Stomach (tissue), 4 donors: ENCODE measurements at regions not wholly inside any gene's neighbourhood (a gene's known extent, or its start where the extent isn't known, plus 50 kb on each side); places are given as distances from the start of the nearest gene placed in this dataset.

ENCODE experiments used
- EP300 ChIP-seq: sonication (generic); formaldehyde crosslinking; IDR thresholded peaks from one replicate; pipeline ENCODE4 v1.6.1; 2017; ENCODE audit warnings: antibody characterized with exemption
- POLR2A ChIP-seq, 4 donors: fragments of 450-650 bp; IDR thresholded peaks; one replicate each; pipeline ENCODE4 v1.6.1; 2016; ENCODE audit warnings: antibody characterized with exemption in 4 of 4, control low read depth in 2 of 4, mild to moderate bottlenecking in 1 of 4, moderate library complexity in 1 of 4
- TF ChIP-seq, protein P1 (sequence below), 7 experiments: fragments of 450-650 bp in 4 of 7; fragments of 200-600 bp in 3 of 7; sonication (generic) in 3 of 7; IDR thresholded peaks; one replicate each; pipeline ENCODE4 v1.5.1; 2016 to 2019; ENCODE audit warnings: antibody characterized with exemption in 7 of 7, control low read depth in 2 of 7, mild to moderate bottlenecking in 1 of 7

DNA sequence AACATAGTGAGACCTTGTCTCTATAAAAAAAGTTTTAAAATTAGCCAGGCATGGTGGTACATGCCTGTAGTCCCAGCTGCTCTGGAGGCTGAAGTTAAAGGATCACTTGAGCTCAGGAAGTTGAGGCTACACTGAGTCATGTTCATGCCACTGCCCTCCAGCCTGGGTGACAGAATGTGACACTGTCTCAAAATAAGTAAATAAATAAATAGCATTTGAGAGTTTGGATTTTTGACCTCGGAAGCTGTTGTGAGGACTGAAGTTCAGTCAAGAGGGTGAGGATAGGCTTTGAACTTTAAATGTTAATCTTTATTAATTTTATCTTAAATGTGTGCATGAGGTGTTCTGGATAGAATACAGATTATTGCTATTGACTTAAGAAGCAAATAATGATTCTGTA lies 110.2 kb downstream of the GNAT3 start:
- TF ChIP-seq, protein P1, sequence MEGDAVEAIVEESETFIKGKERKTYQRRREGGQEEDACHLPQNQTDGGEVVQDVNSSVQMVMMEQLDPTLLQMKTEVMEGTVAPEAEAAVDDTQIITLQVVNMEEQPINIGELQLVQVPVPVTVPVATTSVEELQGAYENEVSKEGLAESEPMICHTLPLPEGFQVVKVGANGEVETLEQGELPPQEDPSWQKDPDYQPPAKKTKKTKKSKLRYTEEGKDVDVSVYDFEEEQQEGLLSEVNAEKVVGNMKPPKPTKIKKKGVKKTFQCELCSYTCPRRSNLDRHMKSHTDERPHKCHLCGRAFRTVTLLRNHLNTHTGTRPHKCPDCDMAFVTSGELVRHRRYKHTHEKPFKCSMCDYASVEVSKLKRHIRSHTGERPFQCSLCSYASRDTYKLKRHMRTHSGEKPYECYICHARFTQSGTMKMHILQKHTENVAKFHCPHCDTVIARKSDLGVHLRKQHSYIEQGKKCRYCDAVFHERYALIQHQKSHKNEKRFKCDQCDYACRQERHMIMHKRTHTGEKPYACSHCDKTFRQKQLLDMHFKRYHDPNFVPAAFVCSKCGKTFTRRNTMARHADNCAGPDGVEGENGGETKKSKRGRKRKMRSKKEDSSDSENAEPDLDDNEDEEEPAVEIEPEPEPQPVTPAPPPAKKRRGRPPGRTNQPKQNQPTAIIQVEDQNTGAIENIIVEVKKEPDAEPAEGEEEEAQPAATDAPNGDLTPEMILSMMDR (IDR thresholded peaks at IDR 0.05): no peak
- no peak for TF ChIP-seq EP300
- no peak for TF ChIP-seq POLR2A (IDR thresholded peaks at IDR 0.05)
